ENCODE measurements at regions not wholly inside any gene's neighbourhood (a gene's known extent, or its start where the extent isn't known, plus 50 kb on each side); places are given as distances from the start of the nearest gene placed in this dataset.

- TF ChIP-seq POLR2A (IDR thresholded peaks at IDR 0.05) (no peak), CTCF (IDR thresholded peaks at IDR 0.05) (no peak)
Observed at GRCh38 chr20:57953638-57954037, 243.8 kb upstream of the PMEPA1 start.

Measured in uterus (tissue), 2 donors.